B cell (primary cell): ENCODE measurements at regions not wholly inside any gene's neighbourhood (a gene's known extent, or its start where the extent isn't known, plus 50 kb on each side); places are given as distances from the start of the nearest gene placed in this dataset.

Experiments
- ATAC-seq: fragments of 200-7000 bp; cut with Tn5 transposase; one replicate; pipeline ENCODE4 v1.10.0; 2021; ENCODE audit warnings: low read depth, mild to moderate bottlenecking, moderate number of reproducible peaks, moderate library complexity
- CTCF ChIA-PET: fragments of 350-600 bp; sonication (Branson Sonifier 250); formaldehyde crosslinking; loops from one replicate; lab custom pipeline; 2021; ENCODE audit warnings: antibody characterized with exemption, inconsistent platforms; lab: Charles Lee
- POLR2A ChIA-PET: fragments of 350-600 bp; sonication (Branson Sonifier 250); formaldehyde crosslinking; loops from one replicate; lab custom pipeline; 2021; ENCODE audit warnings: antibody characterized with exemption; lab: Charles Lee
- DNase-seq: peaks from one replicate; pipeline ENCODE4 v3.0.0; 2013
- H2AFZ ChIP-seq: 2 replicates; pipeline ENCODE4 v1.6.1; 2012; ENCODE audit warnings: mild to moderate bottlenecking, low read depth, low read length; ENCODE audit not compliant: insufficient read depth, poor library complexity, severe bottlenecking
- H3K27ac ChIP-seq, 2 donors: 1 replicate in 1 of 2; 2 replicates in 1 of 2; pipeline ENCODE4 v1.5.1; 2012 to 2013; ENCODE audit warnings: low read length in 2 of 2, mild to moderate bottlenecking in 2 of 2, moderate library complexity in 1 of 2
- H3K27me3 ChIP-seq, 4 experiments: fragments of 200-600 bp in 1 of 4; sonication (generic) in 1 of 4; replicated peaks in 1 of 4; 1 replicate in 2 of 4; 2 replicates in 2 of 4; pipeline versions ENCODE4 v1.6.1 to v1.7.0; 2013 to 2016; ENCODE audit warnings: low read length in 3 of 4, mild to moderate bottlenecking in 2 of 4, mixed read lengths in 1 of 4, moderate library complexity in 1 of 4; ENCODE audit not compliant: insufficient read depth in 4 of 4, control insufficient read depth in 3 of 4; ENCODE audit errors: control extremely low read depth in 1 of 4
- H3K36me3 ChIP-seq, 2 experiments: replicated peaks in 1 of 2; 1 replicate in 1 of 2; 2 replicates in 1 of 2; pipeline versions ENCODE4 v1.6.1 to v1.7.1; 2013; ENCODE audit warnings: low read length in 1 of 2; ENCODE audit not compliant: insufficient read depth in 2 of 2, control insufficient read depth in 1 of 2; ENCODE audit errors: control extremely low read depth in 1 of 2, extremely low read depth in 1 of 2
- H3K4me1 ChIP-seq, 2 donors: fragments of 200-600 bp in 1 of 2; sonication (generic) in 1 of 2; 1 replicate in 1 of 2; 2 replicates in 1 of 2; pipeline versions ENCODE4 v1.5.1 to v1.6.1; 2013 to 2017; ENCODE audit warnings: low read length in 2 of 2; ENCODE audit not compliant: control insufficient read depth in 2 of 2, insufficient read depth in 2 of 2
- H3K4me2 ChIP-seq: replicated peaks from 2 replicates; pipeline ENCODE3; 2012; ENCODE audit warnings: mild to moderate bottlenecking, low read depth, low read length; ENCODE audit not compliant: poor library complexity, severe bottlenecking
- H3K4me3 ChIP-seq, 5 experiments: fragments of 200-600 bp in 1 of 5; sonication (generic) in 1 of 5; 1 replicate in 3 of 5; 2 replicates in 2 of 5; pipeline versions ENCODE4 v1.5.1 to v1.7.0; 2011 to 2016; ENCODE audit warnings: low read length in 4 of 5, mild to moderate bottlenecking in 4 of 5, low read depth in 2 of 5, control low read depth in 1 of 5, moderate library complexity in 1 of 5; ENCODE audit not compliant: insufficient read depth in 1 of 5; ENCODE audit errors: control extremely low read depth in 1 of 5, extremely low read depth in 1 of 5
- H3K79me2 ChIP-seq: fragments of 200-600 bp; sonication (generic); one replicate; pipeline ENCODE4 v1.6.0; 2016; ENCODE audit warnings: low read length; ENCODE audit not compliant: control insufficient read depth, insufficient read depth
- H3K9ac ChIP-seq: fragments of 200-600 bp; sonication (generic); 2 replicates; pipeline ENCODE4 v1.6.1; 2017; ENCODE audit warnings: mild to moderate bottlenecking, low read length, moderate library complexity
- H3K9me3 ChIP-seq, 3 donors: one replicate each; pipeline versions ENCODE4 v1.6.1 to v1.7.1; 2013; ENCODE audit warnings: low read length in 2 of 3; ENCODE audit not compliant: control insufficient read depth in 2 of 3, insufficient read depth in 1 of 3; ENCODE audit errors: control extremely low read depth in 1 of 3
- H4K20me1 ChIP-seq: 2 replicates; pipeline ENCODE4 v1.6.0; 2012; ENCODE audit warnings: mild to moderate bottlenecking, low read length; ENCODE audit not compliant: insufficient read depth, control insufficient read depth, poor library complexity, severe bottlenecking
- H3K27ac Mint-ChIP-seq: one replicate; pipeline ENCODE4 v1.8.0; 2021; ENCODE audit warnings: mixed read lengths
- H3K27me3 Mint-ChIP-seq: one replicate; pipeline ENCODE4 v1.8.0; 2021; ENCODE audit warnings: mixed read lengths
- H3K4me1 Mint-ChIP-seq: one replicate; pipeline ENCODE4 v1.8.0; 2021; ENCODE audit warnings: mixed read lengths
- H3K4me3 Mint-ChIP-seq: one replicate; pipeline ENCODE4 v1.8.0; 2021; ENCODE audit warnings: mixed read lengths
- H3K9me3 Mint-ChIP-seq: one replicate; pipeline ENCODE4 v1.8.0; 2022; ENCODE audit warnings: mixed read lengths; ENCODE audit not compliant: insufficient read depth
- EZH2 ChIP-seq: IDR thresholded peaks from 2 replicates; pipeline ENCODE4 v1.6.1; 2012; ENCODE audit warnings: borderline replicate concordance, low read depth, mild to moderate bottlenecking, moderate library complexity, low read length; ENCODE audit not compliant: insufficient read depth, poor library complexity, severe bottlenecking
- WGBS: methylation state at CpG from one replicate; pipeline ENCODE4 v1.1.5; 2013; ENCODE audit warnings: missing lambda C conversion rate; ENCODE audit not compliant: insufficient coverage; 5-methylcytosine and 5-hydroxymethylcytosine counted together
- intact Hi-C: fragments of 100-400 bp; cut with micrococcal nuclease; formaldehyde crosslinking; loops from one replicate; pipeline ENCODE4 v1.10.0; 2022
- TF ChIP-seq, protein P1 (sequence below): fragments of 200-600 bp; IDR thresholded peaks from one replicate; pipeline ENCODE4 v1.8.0; 2022; ENCODE audit warnings: antibody characterized with exemption, mild to moderate bottlenecking

DNA sequence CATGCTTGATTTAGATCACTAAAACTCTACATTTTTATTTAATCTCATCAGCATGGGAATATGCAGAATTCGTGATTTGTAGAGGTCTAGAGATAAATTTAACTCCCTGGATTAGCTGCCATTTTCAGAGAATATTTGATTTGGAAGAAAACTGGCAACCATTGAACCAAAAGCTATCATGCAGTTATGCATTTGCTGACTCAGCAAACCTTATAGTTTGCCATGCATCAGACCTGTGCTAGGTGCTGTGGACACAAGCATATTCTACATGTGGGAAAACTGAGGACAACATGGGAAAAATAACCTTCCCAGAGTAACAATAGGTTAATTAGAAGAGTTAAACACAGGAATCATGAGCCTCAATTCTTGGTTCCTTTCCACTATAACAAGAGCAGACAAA is 54.7 kb upstream of the TP63 start:
- Histone ChIP-seq H3K9me3 (no peaks in the 10 kb centered on the region), H3K4me3 (no peak overlapping the region), H3K27me3 (no peaks in the 10 kb centered on the region), H3K9ac (no peak overlapping the region), H3K36me3 (no peaks in the 10 kb centered on the region), H3K79me2 (no peaks in the 10 kb centered on the region), H2AFZ (no peak overlapping the region), H3K27ac (no peak overlapping the region), H3K4me2 (no peak overlapping the region), H4K20me1 (no peaks in the 10 kb centered on the region), H3K4me1 (no peaks in the 10 kb centered on the region)
- no peak for DNase-seq
- intact Hi-C loops, result no loop called here
- TF ChIP-seq, protein P1, sequence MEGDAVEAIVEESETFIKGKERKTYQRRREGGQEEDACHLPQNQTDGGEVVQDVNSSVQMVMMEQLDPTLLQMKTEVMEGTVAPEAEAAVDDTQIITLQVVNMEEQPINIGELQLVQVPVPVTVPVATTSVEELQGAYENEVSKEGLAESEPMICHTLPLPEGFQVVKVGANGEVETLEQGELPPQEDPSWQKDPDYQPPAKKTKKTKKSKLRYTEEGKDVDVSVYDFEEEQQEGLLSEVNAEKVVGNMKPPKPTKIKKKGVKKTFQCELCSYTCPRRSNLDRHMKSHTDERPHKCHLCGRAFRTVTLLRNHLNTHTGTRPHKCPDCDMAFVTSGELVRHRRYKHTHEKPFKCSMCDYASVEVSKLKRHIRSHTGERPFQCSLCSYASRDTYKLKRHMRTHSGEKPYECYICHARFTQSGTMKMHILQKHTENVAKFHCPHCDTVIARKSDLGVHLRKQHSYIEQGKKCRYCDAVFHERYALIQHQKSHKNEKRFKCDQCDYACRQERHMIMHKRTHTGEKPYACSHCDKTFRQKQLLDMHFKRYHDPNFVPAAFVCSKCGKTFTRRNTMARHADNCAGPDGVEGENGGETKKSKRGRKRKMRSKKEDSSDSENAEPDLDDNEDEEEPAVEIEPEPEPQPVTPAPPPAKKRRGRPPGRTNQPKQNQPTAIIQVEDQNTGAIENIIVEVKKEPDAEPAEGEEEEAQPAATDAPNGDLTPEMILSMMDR, result no peak
- TF ChIP-seq EZH2, result no peak
- Mint-ChIP-seq H3K9me3 (peaks cover 4% of the 10 kb centered on the region), H3K4me1 (peaks cover 4% of the 10 kb centered on the region), H3K4me3 (no peak overlapping the region), H3K27ac (no peak overlapping the region), H3K27me3 (no peaks in the 10 kb centered on the region)
- ChIA-PET POLR2A (no interaction called here), CTCF (no interaction called here)
- no peak for ATAC-seq
- no CpG with 5 or more reads among the region's 1 CpG for WGBS

DNA sequence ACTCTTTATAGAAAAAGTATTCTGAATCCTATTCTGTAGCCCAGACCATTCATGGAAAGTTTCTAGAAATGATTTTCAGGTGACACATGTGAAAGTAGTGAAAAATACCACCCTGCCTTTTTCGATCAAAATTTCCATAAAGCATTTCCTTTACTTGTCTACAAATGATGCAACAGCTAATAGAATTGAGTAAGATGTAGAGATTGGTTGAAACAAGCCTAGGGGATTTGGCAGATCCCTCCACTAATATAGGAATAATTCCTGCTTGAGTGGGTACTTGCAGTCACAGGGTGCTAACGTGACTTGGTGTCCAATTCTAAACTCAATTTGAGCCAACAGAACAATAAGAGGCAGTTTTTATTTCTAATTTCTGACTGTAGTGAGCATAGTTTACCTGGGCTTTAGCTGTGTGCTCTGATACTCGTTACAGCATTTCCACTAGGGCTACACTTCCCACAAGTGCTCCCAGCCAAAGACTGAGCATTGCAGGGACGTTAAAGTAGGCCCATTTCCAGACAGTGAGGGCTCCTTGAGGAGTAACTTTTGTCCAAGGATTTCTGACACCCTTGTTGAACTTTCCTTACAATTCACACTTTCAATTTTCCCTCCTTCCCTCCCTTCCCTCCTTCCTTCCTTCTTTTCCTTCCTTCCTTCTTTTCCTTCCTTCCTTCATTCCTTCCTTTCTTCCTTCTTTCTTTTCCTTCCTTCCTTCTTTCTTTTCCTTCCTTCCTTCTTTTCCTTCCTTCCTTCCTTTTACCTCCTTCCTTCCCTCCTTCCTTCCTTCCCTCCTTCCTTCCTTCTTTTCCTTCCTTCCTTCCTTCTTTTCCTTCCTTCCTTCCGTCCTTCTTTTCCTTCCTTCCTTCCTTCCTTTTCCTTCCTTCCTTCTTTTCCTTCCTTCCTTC is 53.9 kb upstream of the TP63 start:
- ATAC-seq, result no peak
- H3K4me3 ChIP-seq, result no peak overlapping the region
- Mint-ChIP-seq H3K4me1 (peaks cover 4% of the 10 kb centered on the region), H3K27ac (no peak overlapping the region), H3K27me3 (no peaks in the 10 kb centered on the region), H3K4me3 (no peak overlapping the region), H3K9me3 (peaks cover 4% of the 10 kb centered on the region)
- no peak for DNase-seq
- H3K9me3 ChIP-seq, result no peaks in the 10 kb centered on the region
- no peak overlapping the region for H3K4me2 ChIP-seq
- intact Hi-C loops, result no loop called here
- no peaks in the 10 kb centered on the region for H3K79me2 ChIP-seq
- ChIA-PET POLR2A (no interaction called here), CTCF (no interaction called here)
- TF ChIP-seq EZH2, result no peak
- H4K20me1 ChIP-seq, result no peaks in the 10 kb centered on the region
- no peaks in the 10 kb centered on the region for H3K4me1 ChIP-seq
- no peak overlapping the region for H3K27ac ChIP-seq
- no peaks in the 10 kb centered on the region for H3K27me3 ChIP-seq
- no peak overlapping the region for H3K9ac ChIP-seq
- no peaks in the 10 kb centered on the region for H3K36me3 ChIP-seq
- no peak overlapping the region for H2AFZ ChIP-seq
- WGBS, result 74% methylated on average over 3 of the region's 5 CpGs
